ENCODE measurements at regions not wholly inside any gene's neighbourhood (a gene's known extent, or its start where the extent isn't known, plus 50 kb on each side); places are given as distances from the start of the nearest gene placed in this dataset.

DNA sequence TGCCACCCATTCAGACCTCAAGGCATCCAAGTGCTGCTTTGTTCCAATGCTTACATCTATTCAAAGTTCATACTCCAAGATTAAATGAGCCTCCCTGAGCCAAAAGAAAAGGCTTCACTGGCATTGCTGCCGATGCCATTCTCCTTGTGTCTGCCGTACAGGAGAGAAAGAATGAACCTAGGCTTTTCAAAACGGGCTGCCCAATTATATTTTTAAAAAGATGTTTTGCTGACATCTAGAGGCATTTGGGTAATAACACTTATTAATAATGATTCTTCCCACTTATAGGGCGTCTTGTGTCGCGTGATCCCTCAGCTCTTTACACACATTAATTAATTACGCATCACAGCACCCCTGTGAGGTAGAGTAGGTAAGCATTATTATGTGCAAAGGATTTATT, 545.6 kb downstream of the PKHD1 start:
- no peak for DNase-seq (ENCODE audit: low spot score)

DNA sequence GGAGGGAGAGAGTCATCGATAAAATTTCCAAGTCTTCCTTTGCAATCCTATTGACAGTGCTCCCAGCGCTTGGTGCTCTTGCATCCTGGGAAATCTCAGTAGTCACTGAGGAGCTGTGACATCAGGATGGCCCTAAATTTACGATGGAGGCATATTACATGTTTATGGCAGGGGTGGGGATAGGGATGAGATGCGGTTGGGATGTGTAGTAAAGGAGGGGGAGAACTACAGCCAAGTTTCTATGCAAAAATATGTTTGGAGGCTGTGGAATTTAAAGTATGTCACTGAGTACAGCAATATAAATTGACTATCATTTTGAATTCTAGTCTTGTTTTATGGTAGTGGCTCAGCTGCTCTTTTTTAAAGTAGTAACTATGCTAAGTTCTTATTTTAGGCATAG, 544.9 kb downstream of the PKHD1 start:
- no peak for DNase-seq (ENCODE audit: low spot score)

- no peak for DNase-seq (ENCODE audit: low spot score)
Observed at GRCh38 chr6:51550243-51550642, 537.2 kb downstream of the PKHD1 start.

GRCh38 chr6:51552435-51552834, 535.0 kb downstream of the PKHD1 start:
- no peak for DNase-seq (ENCODE audit: low spot score)

DNA sequence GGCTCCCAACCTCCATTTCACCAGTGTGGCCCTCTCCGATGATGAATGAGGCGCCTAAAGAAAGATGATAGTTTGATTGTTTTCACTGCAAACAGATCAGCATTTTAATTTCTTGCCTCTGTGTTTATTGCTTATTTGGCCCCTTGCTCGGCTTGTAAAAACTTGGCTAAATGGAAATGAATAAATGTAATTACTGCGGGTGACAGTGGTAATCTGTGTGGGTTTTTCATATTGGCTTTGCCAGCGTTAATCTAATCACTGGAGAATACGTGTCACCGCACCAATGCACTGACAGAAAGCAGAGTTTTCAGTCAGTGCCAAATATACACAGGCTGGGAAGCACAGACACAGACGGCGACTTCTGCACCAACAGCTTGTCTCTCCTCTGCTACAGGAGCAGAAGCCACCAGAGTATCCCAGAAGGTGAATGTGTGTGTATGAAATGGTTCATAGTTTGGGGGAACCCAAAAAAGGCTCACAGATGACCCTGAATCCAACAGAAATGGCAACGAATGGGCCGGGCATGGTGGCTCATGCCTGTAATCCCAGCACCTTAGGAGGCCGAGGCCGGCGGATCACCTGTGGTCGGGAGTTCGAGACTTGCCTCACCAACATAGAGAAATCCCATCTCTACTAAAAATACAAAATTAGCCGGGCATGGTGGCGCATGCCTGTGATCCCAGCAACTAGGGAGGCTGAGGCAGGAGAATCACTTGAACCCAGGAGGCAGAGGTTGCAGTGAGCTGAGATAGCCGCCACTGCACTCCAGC, 534.0 kb downstream of the PKHD1 start:
- no peak for DNase-seq (ENCODE audit: low spot score)

- DNase-seq (ENCODE audit: low spot score) = no peak
Observed at GRCh38 chr6:51554029-51554428, 533.4 kb downstream of the PKHD1 start.

DNA sequence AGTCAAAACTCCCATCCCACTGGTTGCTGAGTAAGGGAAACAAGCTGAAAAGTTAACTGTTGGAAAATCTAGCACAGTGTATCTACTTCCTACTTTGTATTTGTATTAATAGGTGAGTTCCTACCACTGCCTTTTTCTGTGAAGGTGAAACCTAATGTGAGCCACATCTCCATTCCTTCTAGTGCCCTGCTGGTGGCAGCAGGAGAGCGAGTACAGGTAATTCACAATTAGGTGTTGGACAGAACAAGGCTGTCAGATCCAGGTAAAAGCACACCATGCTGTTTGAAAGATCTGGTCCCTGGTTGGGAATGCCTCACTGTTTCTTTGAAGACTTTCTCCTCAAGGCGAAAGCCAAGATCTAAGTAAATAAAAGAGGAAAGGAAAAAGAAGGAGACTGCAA, 528.4 kb downstream of the PKHD1 start:
- DNase-seq (ENCODE audit: low spot score) = no peak

- no peak for DNase-seq (ENCODE audit: low spot score)
Observed at GRCh38 chr6:51562198-51562597, 525.2 kb downstream of the PKHD1 start.
